Liver (tissue), 8 donors: ENCODE measurements at regions not wholly inside any gene's neighbourhood (a gene's known extent, or its start where the extent isn't known, plus 50 kb on each side); places are given as distances from the start of the nearest gene placed in this dataset.

Experiments used
- DNase-seq: peaks from one replicate; pipeline ENCODE4 v3.0.0-alpha.2; 2017; ENCODE audit warnings: low spot score
- H3K27ac ChIP-seq, 2 donors: one replicate each; pipeline ENCODE4 v1.7.0; 2013; ENCODE audit warnings: inconsistent platforms in 2 of 2, low read length in 2 of 2, control low read depth in 1 of 2, low read depth in 1 of 2, mild to moderate bottlenecking in 1 of 2
- H3K27me3 ChIP-seq, 4 donors: one replicate each; pipeline versions ENCODE4 v1.6.1 to v1.7.0; 2013; ENCODE audit warnings: low read length in 3 of 4, inconsistent platforms in 1 of 4, mild to moderate bottlenecking in 1 of 4, moderate library complexity in 1 of 4; ENCODE audit not compliant: control insufficient read depth in 4 of 4, insufficient read depth in 4 of 4
- H3K36me3 ChIP-seq, 4 donors: one replicate each; pipeline versions ENCODE4 v1.6.1 to v1.7.0; 2013; ENCODE audit warnings: low read length in 3 of 4, mild to moderate bottlenecking in 3 of 4, low read depth in 1 of 4, moderate library complexity in 1 of 4; ENCODE audit not compliant: control insufficient read depth in 4 of 4, insufficient read depth in 3 of 4
- H3K4me1 ChIP-seq, 4 donors: one replicate each; pipeline versions ENCODE4 v1.6.1 to v1.7.0; 2013; ENCODE audit warnings: low read length in 3 of 4, mild to moderate bottlenecking in 3 of 4, moderate library complexity in 1 of 4; ENCODE audit not compliant: control insufficient read depth in 4 of 4, insufficient read depth in 4 of 4
- H3K4me3 ChIP-seq, 3 donors: one replicate each; pipeline versions ENCODE4 v1.6.1 to v1.7.0; 2013; ENCODE audit warnings: low read length in 3 of 3, control low read depth in 1 of 3, low read depth in 1 of 3, mild to moderate bottlenecking in 1 of 3
- H3K9ac ChIP-seq, 2 donors: one replicate each; pipeline ENCODE4 v1.7.0; 2013; ENCODE audit warnings: low read length in 2 of 2, mild to moderate bottlenecking in 2 of 2, moderate library complexity in 2 of 2, control low read depth in 1 of 2, low read depth in 1 of 2
- H3K9me3 ChIP-seq, 4 donors: one replicate each; pipeline versions ENCODE4 v1.6.1 to v1.7.0; 2013; ENCODE audit warnings: low read length in 3 of 4; ENCODE audit not compliant: control insufficient read depth in 4 of 4
- ATF3 ChIP-seq: IDR thresholded peaks from 2 replicates; pipeline ENCODE4 v1.6.1; 2016; ENCODE audit warnings: antibody characterized with exemption
- CTCF ChIP-seq: fragments of 150-350 bp; IDR thresholded peaks from 2 replicates; pipeline ENCODE4 v1.5.1; 2017; ENCODE audit warnings: improper control_type of control experiment, low read depth, low read length; ENCODE audit not compliant: missing input control
- EGR1 ChIP-seq, 2 donors: IDR thresholded peaks; 2 replicates each; pipeline ENCODE4 v1.6.1; 2016 to 2018; ENCODE audit warnings: antibody characterized with exemption in 2 of 2, low read depth in 2 of 2
- FOXA1 ChIP-seq: IDR thresholded peaks from 2 replicates; pipeline ENCODE4 v1.6.1; 2016; ENCODE audit warnings: antibody characterized with exemption
- FOXA2 ChIP-seq: IDR thresholded peaks from 2 replicates; pipeline ENCODE4 v1.6.1; 2016; ENCODE audit warnings: antibody characterized with exemption
- GABPA ChIP-seq, 2 donors: IDR thresholded peaks in 1 of 2; conservative IDR thresholded peaks in 1 of 2; 2 replicates each; pipeline ENCODE4 v1.6.1; 2016; ENCODE audit warnings: antibody characterized with exemption in 2 of 2, mild to moderate bottlenecking in 1 of 2, moderate library complexity in 1 of 2
- JUND ChIP-seq, 2 donors: IDR thresholded peaks; 2 replicates each; pipeline ENCODE4 v1.6.1; 2016; ENCODE audit warnings: antibody characterized with exemption in 2 of 2
- MAX ChIP-seq: IDR thresholded peaks from 2 replicates; pipeline ENCODE4 v1.6.1; 2016; ENCODE audit warnings: antibody characterized with exemption
- NR2F2 ChIP-seq: IDR thresholded peaks from 2 replicates; pipeline ENCODE4 v1.6.1; 2016; ENCODE audit warnings: antibody characterized with exemption
- RAD21 ChIP-seq, 2 donors: IDR thresholded peaks; 2 replicates each; pipeline ENCODE4 v1.6.1; 2016; ENCODE audit warnings: antibody characterized with exemption in 2 of 2, mild to moderate bottlenecking in 2 of 2
- REST ChIP-seq: IDR thresholded peaks from 2 replicates; pipeline ENCODE4 v1.6.1; 2016; ENCODE audit warnings: antibody characterized with exemption, mild to moderate bottlenecking
- RXRA ChIP-seq, 2 donors: IDR thresholded peaks; 2 replicates each; pipeline ENCODE4 v1.6.1; 2017 to 2018; ENCODE audit warnings: antibody characterized with exemption in 2 of 2, mild to moderate bottlenecking in 1 of 2
- SP1 ChIP-seq: IDR thresholded peaks from 2 replicates; pipeline ENCODE4 v1.6.1; 2018; ENCODE audit warnings: antibody characterized with exemption, mild to moderate bottlenecking
- TAF1 ChIP-seq: conservative IDR thresholded peaks from 2 replicates; pipeline ENCODE4 v1.6.1; 2016; ENCODE audit warnings: antibody characterized with exemption, mild to moderate bottlenecking
- YY1 ChIP-seq: IDR thresholded peaks from 2 replicates; pipeline ENCODE4 v1.6.1; 2016; ENCODE audit warnings: antibody characterized with exemption, mild to moderate bottlenecking
- ZBTB33 ChIP-seq: IDR thresholded peaks from 2 replicates; pipeline ENCODE4 v1.6.1; 2016; ENCODE audit warnings: antibody characterized with exemption
- WGBS: extraction: QIAGEN DNeasy Blood & Tissue Kit; methylation state at CpG from one replicate; pipeline ENCODE4 v1.1.7; 2013; 5-methylcytosine and 5-hydroxymethylcytosine counted together
- donor health status: healthy.
- donor health status: healthy.
- donor health status: healthy.
- donor health status: healthy.
- donor health status: healthy.

- Histone ChIP-seq H3K4me3 (no peak overlapping the region), H3K27ac (no peak overlapping the region), H3K9me3 (no peaks in the 10 kb centered on the region), H3K4me1 (no peaks in the 10 kb centered on the region), H3K36me3 (no peaks in the 10 kb centered on the region), H3K27me3 (no peaks in the 10 kb centered on the region), H3K9ac (no peak overlapping the region)
- DNase-seq, result no peak
- TF ChIP-seq TAF1, result no peak
- no peak for TF ChIP-seq JUND (IDR thresholded peaks at IDR 0.05)
- TF ChIP-seq EGR1 (IDR thresholded peaks at IDR 0.05; ENCODE audit: low read depth in 2 of 2), result no peak
- TF ChIP-seq FOXA1, result no peak
- TF ChIP-seq GABPA (IDR thresholded peaks at IDR 0.05 in 1 of 2, conservative IDR thresholded peaks at IDR 0.05 in 1 of 2), result no peak
- no peak for TF ChIP-seq SP1
- TF ChIP-seq RXRA (IDR thresholded peaks at IDR 0.05), result no peak
- TF ChIP-seq NR2F2, result no peak
- TF ChIP-seq MAX, result no peak
- no peak for TF ChIP-seq FOXA2
- TF ChIP-seq RAD21 (IDR thresholded peaks at IDR 0.05), result no peak
- no peak for TF ChIP-seq ATF3
- TF ChIP-seq CTCF, result no peak
- no peak for TF ChIP-seq ZBTB33
- no peak for TF ChIP-seq REST
- no peak for TF ChIP-seq YY1
- 61% methylated on average over 14 of the region's 14 CpGs for WGBS
Measured at GRCh38 chr22:27554106-27554811, 247.3 kb downstream of the MN1 start.
